ENCODE measurements at regions not wholly inside any gene's neighbourhood (a gene's known extent, or its start where the extent isn't known, plus 50 kb on each side); places are given as distances from the start of the nearest gene placed in this dataset.
A peak's percentile ranks its signal among the peaks of the same experiment; 100 is the strongest.
"Not testable (repeated sequence)": the region's sequence is repeated elsewhere in the genome, so short reads cannot be mapped to it uniquely, and the experiment has no call there.

GRCh38 chrX:138859421-138859820 is 147.9 kb upstream of the FGF13 start:
- DNase-seq (ENCODE audit: low spot score): peak; percentile 9

- peak; percentile 26 for DNase-seq (ENCODE audit: low spot score)
Measured at GRCh38 chrX:138858951-138859350, 147.4 kb upstream of the FGF13 start.

DNA sequence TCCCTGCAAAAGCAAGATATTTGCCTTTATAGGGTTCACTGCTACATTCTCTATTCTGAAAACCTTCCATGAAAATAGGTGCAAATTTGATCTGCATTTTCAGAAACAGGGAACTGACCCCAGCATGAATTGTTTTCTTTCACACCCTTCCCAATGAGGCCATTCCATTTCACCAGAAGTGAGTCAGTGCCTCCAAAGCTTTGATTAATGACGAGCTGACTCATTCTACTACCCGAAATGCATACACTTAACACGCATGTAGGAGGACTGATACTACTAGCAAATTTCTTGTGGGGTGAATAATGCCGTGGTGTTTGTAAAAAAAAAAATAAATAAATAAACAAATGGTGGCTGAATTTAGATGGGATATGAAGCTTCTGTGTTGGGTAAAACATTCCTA is 146.9 kb upstream of the FGF13 start:
- DNase-seq (ENCODE audit: low spot score): peak; percentile 43

- DNase-seq (ENCODE audit: low spot score): peak; percentile 6
Measured at GRCh38 chrX:138856881-138857604, 145.5 kb upstream of the FGF13 start.

- no peak for DNase-seq (ENCODE audit: low spot score)
Measured at GRCh38 chrX:138853936-138854335, 142.4 kb upstream of the FGF13 start.

- no peak for DNase-seq (ENCODE audit: low spot score)
Measured at GRCh38 chrX:138849521-138849920, 138.0 kb upstream of the FGF13 start.

GRCh38 chrX:138847930-138848329 is 136.4 kb upstream of the FGF13 start:
- DNase-seq (ENCODE audit: low spot score): peak; percentile 7

GRCh38 chrX:138845786-138846185 is 134.3 kb upstream of the FGF13 start:
- no peak for DNase-seq (ENCODE audit: low spot score)

- not testable (repeated sequence) for DNase-seq (ENCODE audit: low spot score)
Measured at GRCh38 chrX:138807400-138807799, 95.9 kb upstream of the FGF13 start.

DNA sequence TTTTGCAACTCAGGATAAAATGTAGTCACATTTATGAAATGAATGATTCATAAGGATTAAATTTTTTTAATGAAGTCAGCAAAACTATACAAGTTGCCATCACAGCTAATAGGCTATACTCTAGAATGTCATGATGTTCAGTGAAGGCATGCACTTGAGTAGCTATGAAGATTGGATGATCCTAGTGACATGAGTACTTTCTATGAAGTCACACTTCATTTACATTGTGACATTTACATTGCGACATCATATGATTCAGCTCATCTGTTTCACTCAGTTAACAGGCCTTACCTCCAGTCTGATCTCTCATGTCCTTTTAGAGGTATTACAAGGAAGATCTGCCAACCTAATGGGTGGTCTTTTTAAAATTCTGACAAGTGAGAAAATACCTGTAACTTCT is 82.7 kb upstream of the FGF13 start:
- no peak for DNase-seq (ENCODE audit: low spot score)

DNA sequence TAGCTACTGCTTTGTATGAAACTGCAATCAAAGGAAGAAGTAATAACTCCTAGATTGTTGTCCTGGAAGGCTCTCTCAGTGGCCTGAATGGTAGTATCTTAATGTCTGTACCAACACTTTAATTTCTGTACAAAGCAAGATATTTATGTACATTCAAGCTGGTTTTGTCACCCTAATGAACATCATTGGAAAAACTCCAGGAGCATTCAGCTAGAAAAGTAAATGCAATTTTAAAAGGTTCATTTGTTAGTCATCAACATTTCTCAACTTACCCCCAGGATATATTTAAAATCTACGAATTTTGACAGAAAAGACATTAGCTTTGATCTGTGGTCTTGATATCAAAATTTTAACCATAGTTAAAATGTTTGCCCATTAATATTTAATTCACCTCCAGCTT is 80.0 kb upstream of the FGF13 start:
- no peak for DNase-seq (ENCODE audit: low spot score)

DNA sequence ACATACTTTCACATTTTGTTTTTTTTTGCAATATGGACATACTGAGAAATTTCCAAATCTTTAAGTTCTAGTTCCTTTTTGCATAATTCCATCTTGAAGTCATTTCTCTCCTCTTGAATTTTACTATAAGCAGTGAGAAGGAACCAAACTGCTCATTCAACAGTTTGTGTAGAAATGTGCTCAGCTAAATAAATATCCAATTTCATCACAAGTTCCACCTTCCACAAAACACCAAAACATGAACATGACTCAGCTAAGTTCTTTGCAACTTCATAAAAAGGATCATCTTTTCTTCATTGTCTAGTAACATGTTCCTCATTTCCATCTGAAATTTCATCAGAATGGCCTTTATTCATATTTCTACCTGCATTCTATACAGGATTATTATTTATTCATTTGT is 77.3 kb upstream of the FGF13 start:
- no peak for DNase-seq (ENCODE audit: low spot score)

GRCh38 chrX:138778576-138778909 is 67.0 kb upstream of the FGF13 start:
- not testable (repeated sequence) for DNase-seq (ENCODE audit: low spot score)

DNA sequence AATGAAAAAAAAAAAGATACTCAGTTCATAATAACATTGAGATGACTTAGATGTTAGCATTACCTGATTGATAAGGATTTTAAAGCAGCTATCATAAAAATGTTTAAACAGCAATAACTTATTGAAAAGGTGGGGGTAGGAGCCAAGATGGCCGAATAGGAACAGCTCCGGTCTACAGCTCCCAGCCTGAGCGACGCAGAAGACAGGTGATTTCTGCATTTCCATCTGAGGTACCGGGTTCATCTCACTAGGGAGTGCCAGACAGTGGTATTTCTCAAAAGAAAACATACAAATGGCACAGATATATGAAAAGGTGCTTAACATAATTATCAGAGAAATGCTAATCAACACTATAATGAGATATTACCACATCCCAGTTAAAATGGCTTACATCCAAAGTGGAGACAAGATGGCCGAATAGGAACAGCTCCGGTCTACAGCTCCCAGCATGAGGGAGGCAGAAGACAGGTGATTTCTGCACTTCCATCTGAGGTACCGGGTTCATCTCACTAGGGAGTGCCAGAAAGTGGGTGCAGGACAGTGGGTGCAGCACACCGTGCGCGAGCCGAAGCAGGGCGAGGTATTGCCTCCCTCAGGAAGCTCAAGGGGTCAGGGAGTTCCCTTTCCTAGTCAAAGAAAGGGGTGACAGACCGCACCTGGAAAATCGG is 66.5 kb upstream of the FGF13 start:
- not testable (repeated sequence) for DNase-seq (ENCODE audit: low spot score)

DNA sequence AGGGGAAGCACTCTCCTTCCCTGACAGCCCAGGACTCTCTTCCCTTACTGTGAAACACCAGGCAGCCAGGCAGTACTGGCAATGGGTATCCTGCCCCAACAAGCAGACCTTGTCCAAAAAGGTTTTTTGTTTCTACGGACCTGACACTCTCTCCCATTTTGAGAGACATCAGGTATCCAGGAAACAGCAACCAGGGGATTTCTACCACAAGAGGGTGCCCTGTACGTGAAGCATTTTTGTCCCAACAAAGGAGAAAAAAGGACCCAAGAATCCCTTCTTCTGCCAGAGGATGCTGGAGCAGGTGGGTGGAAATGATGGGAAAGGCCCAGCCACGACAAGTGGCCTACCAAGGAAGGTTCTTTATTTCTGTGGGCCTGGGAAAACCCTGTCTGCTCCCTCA is 65.7 kb upstream of the FGF13 start:
- no peak for DNase-seq (ENCODE audit: low spot score)

GRCh38 chrX:138775517-138775916 is 64.0 kb upstream of the FGF13 start:
- peak; percentile 33 for DNase-seq (ENCODE audit: low spot score)

- no peak for DNase-seq (ENCODE audit: low spot score)
Measured at GRCh38 chrX:138771047-138771446, 59.5 kb upstream of the FGF13 start.

GRCh38 chrX:138769918-138770317 is 58.4 kb upstream of the FGF13 start:
- DNase-seq (ENCODE audit: low spot score): no peak

- DNase-seq (ENCODE audit: low spot score): peak; percentile 54
Measured at GRCh38 chrX:138765051-138765450, 53.5 kb upstream of the FGF13 start.

GRCh38 chrX:138763761-138764160 is 52.2 kb upstream of the FGF13 start:
- DNase-seq (ENCODE audit: low spot score): no peak

GRCh38 chrX:138761380-138761779 is 49.9 kb upstream of the FGF13 start:
- no peak for DNase-seq (ENCODE audit: low spot score)

All from GM03348 (cell line).